DMS 273 treated with DMSO at 0.1 percent for 48 hours (cell line): ENCODE measurements at regions not wholly inside any gene's neighbourhood (a gene's known extent, or its start where the extent isn't known, plus 50 kb on each side); places are given as distances from the start of the nearest gene placed in this dataset.

ENCODE experiments used
- DNase-seq: peaks from one replicate; lab custom pipeline; 2025; lab: John Stamatoyannopoulos, UW

GRCh38 chr15:93709708-93710107 is 521.7 kb upstream of the MCTP2 start:
- DNase-seq = no peak

GRCh38 chr15:93708724-93709445 is 522.5 kb upstream of the MCTP2 start:
- DNase-seq = no peak

GRCh38 chr15:93707751-93708150 is 523.6 kb upstream of the MCTP2 start:
- no peak for DNase-seq

GRCh38 chr15:93706495-93707292 is 524.7 kb upstream of the MCTP2 start:
- no peak for DNase-seq

- no peak for DNase-seq
Measured at GRCh38 chr15:93705753-93706455, 525.5 kb upstream of the MCTP2 start.

- no peak for DNase-seq
Measured at GRCh38 chr15:93703092-93703739, 528.1 kb upstream of the MCTP2 start.

- no peak for DNase-seq
Measured at GRCh38 chr15:93700051-93700450, 531.3 kb upstream of the MCTP2 start.

- DNase-seq = no peak
Measured at GRCh38 chr15:93694033-93694432, 537.3 kb upstream of the MCTP2 start.

GRCh38 chr15:93683651-93684050 is 547.7 kb upstream of the MCTP2 start:
- no peak for DNase-seq

- no peak for DNase-seq
Measured at GRCh38 chr15:93671387-93671943, 559.9 kb upstream of the MCTP2 start.

GRCh38 chr15:93670931-93671330 is 560.4 kb upstream of the MCTP2 start:
- no peak for DNase-seq

GRCh38 chr15:93664213-93664956 is 567.0 kb upstream of the MCTP2 start:
- no peak for DNase-seq

- DNase-seq = no peak
Measured at GRCh38 chr15:93662162-93662885, 569.0 kb upstream of the MCTP2 start.

GRCh38 chr15:93658026-93658816 is 569.2 kb upstream of the RGMA start:
- DNase-seq = no peak

GRCh38 chr15:93656041-93656440 is 567.0 kb upstream of the RGMA start:
- DNase-seq = no peak

GRCh38 chr15:93649691-93650235 is 560.8 kb upstream of the RGMA start:
- DNase-seq = no peak

- DNase-seq = no peak
Measured at GRCh38 chr15:93646193-93646592, 557.2 kb upstream of the RGMA start.

- no peak for DNase-seq
Measured at GRCh38 chr15:93645594-93645993, 556.6 kb upstream of the RGMA start.

- no peak for DNase-seq
Measured at GRCh38 chr15:93644595-93644994, 555.6 kb upstream of the RGMA start.
